Epithelial cell of proximal tubule (primary cell): ENCODE measurements at regions not wholly inside any gene's neighbourhood (a gene's known extent, or its start where the extent isn't known, plus 50 kb on each side); places are given as distances from the start of the nearest gene placed in this dataset.

ENCODE experiments used
- DNase-seq: peaks from one replicate; pipeline ENCODE4 v3.0.0-alpha.2; 2011; ENCODE audit warnings: low read depth
- H3K4me3 ChIP-seq: 2 replicates; pipeline ENCODE4 v1.5.1; 2011; ENCODE audit warnings: low read depth, mild to moderate bottlenecking, low read length
- CTCF ChIP-seq: conservative IDR thresholded peaks from 2 replicates; pipeline ENCODE4 v1.5.1; 2012; ENCODE audit warnings: low read depth, mild to moderate bottlenecking, low read length

DNA sequence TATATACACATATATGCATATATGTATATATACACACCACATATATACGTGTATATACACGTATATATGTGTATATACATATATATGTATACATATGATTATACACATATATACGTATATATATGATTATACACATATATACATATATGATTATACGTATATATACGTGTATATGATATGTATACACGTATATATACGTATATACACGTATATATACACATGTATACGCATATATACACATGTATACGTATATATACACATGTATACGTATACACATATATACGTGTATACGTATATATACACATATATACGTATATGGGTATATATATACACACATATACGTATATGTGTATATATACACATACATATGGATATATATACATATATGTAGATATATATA is 62.1 kb upstream of the HMGXB4 start:
- TF ChIP-seq CTCF: no peak

DNA sequence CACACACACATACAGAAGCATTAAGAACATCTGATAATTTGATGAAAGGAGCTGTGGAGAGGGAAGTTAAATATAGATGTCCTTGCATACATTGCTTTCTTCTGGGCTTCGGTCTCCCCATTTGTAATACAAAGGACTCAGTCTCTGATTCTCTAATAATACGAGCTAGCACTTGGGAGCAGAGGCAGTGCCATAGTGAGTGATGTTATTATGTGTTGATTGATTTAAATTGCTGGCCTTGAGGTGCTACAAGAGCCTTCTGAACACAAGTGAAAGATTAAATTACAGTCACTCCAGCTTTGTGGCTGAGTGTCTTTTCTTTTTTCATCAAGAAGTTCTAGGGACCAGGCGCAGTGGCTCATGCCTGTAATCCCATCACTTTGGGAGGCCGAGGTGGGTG is 61.5 kb upstream of the HMGXB4 start:
- no peak for TF ChIP-seq CTCF
- no peak for DNase-seq
- no peak overlapping the region for H3K4me3 ChIP-seq

More for the DNA sequence above, 62.1 kb upstream of the HMGXB4 start:
- no peak for DNase-seq
- H3K4me3 ChIP-seq: no peak overlapping the region

- DNase-seq: no peak
- no peak for TF ChIP-seq CTCF
These were observed 60.2 kb upstream of the HMGXB4 start for GRCh38 chr22:35197071-35197470.

DNA sequence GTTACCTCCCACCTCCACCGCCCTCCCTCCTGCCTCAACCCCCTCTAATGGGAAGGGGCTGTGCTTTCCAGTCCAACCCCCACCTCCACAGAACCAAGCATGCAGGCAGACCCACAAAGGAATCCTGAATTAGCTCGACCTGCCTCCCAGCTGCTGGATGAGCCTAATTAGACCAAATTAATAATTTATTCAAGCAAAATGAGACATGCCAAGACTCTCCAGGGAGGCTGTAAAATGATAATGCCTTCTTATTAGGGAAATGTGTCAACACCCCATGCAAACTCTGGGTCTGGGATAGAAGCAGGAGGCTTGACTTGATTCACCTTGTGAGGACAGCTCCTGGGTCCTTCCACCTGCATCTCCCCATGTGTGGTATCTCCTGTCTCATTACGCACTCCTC is 59.4 kb upstream of the HMGXB4 start:
- H3K4me3 ChIP-seq: no peak overlapping the region
- no peak for TF ChIP-seq CTCF

More at GRCh38 chr22:35197071-35197470, 60.2 kb upstream of the HMGXB4 start:
- H3K4me3 ChIP-seq: no peak overlapping the region

DNA sequence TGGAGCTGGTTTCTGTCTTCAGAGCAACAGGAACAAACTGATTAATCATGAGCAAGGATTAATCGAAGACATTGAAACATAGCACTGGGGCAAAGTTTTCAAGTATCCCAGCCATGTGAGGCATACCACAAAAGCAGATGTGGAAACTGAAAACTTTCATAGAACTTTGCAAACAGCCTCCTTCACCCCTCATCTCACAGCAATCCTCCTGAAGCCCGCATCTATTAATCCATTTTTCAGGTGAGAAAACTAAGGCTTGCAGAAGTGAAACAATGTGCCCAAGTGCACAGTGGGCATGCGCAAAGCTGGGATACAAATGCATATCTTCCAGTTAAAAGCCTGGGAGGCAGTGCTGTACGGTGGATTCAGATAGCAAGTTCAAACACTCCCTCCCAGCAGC is 58.6 kb upstream of the HMGXB4 start:
- no peak for TF ChIP-seq CTCF
- no peak overlapping the region for H3K4me3 ChIP-seq
- DNase-seq: no peak

More for the DNA sequence above, 59.4 kb upstream of the HMGXB4 start:
- no peak for DNase-seq

DNA sequence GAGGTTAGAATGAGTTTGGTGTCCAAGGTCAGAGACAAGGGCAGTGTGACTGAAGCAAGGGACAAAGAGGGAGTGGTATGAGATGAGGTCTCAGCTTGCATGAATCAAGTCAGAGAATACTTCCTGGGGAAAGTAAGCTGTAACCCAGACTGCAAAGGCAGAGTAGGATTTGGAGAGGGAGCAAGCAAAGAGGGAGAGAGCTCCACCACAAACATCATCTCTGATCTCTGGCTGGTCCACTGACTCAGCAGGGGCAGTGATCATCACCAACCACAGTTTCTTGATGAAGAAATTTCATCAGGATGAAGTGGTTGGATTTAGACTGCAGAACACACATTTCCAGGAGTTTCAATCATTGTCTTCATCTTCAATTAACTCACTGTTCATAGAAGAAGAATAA is 54.9 kb upstream of the HMGXB4 start:
- no peak for DNase-seq
- H3K4me3 ChIP-seq: no peak overlapping the region
- no peak for TF ChIP-seq CTCF

GRCh38 chr22:35203583-35203982 is 53.7 kb upstream of the HMGXB4 start:
- no peak for DNase-seq
- H3K4me3 ChIP-seq: no peak overlapping the region
- TF ChIP-seq CTCF: no peak
